SU-DHL-6 (cell line): ENCODE measurements at regions not wholly inside any gene's neighbourhood (a gene's known extent, or its start where the extent isn't known, plus 50 kb on each side); places are given as distances from the start of the nearest gene placed in this dataset.

Experiments used
- H2AFZ ChIP-seq: fragments of 200-600 bp; sonication (generic); 2 replicates; pipeline ENCODE4 v1.6.1; 2014; ENCODE audit warnings: low read depth, mild to moderate bottlenecking, moderate library complexity, mixed read lengths, antibody characterized with exemption, low read length; ENCODE audit not compliant: severe bottlenecking
- H3F3A ChIP-seq: fragments of 200-600 bp; shearing (Covaris generic); 2 replicates; pipeline ENCODE4 v1.6.0; 2016; ENCODE audit warnings: antibody characterized with exemption, mild to moderate bottlenecking; ENCODE audit not compliant: insufficient read depth
- H3K27ac ChIP-seq: fragments of 200-600 bp; sonication (generic); 2 replicates; pipeline ENCODE4 v1.5.1; 2016; ENCODE audit warnings: low read depth, mild to moderate bottlenecking, low read length, moderate library complexity, mixed read lengths
- H3K27me3 ChIP-seq: fragments of 200-600 bp; sonication (generic), shearing (Covaris generic); 2 replicates; pipeline ENCODE4 v1.6.0; 2014; ENCODE audit warnings: mild to moderate bottlenecking, low read length
- H3K36me3 ChIP-seq: fragments of 200-600 bp; sonication (generic); 2 replicates; pipeline ENCODE4 v1.6.1; 2014; ENCODE audit warnings: mild to moderate bottlenecking, low read length, mixed read lengths
- H3K4me2 ChIP-seq: fragments of 300-600, 200-600 bp; shearing (Covaris generic), sonication (generic); 2 replicates; pipeline ENCODE4 v1.6.0; 2014; ENCODE audit warnings: low read length, low read depth, mild to moderate bottlenecking; ENCODE audit not compliant: poor library complexity, severe bottlenecking
- H3K4me3 ChIP-seq: fragments of 200-600 bp; sonication (generic); 2 replicates; pipeline ENCODE4 v1.5.1; 2014; ENCODE audit warnings: antibody characterized with exemption, low read length, mild to moderate bottlenecking, mixed read lengths; ENCODE audit not compliant: insufficient read depth, poor library complexity, severe bottlenecking
- H3K79me2 ChIP-seq: fragments of 200-600 bp; sonication (generic); 2 replicates; pipeline ENCODE4 v1.6.1; 2014; ENCODE audit warnings: mild to moderate bottlenecking, low read length, moderate library complexity; ENCODE audit not compliant: insufficient read depth
- H3K9ac ChIP-seq: fragments of 200-600 bp; sonication (generic); 2 replicates; pipeline ENCODE4 v1.7.0; 2014; ENCODE audit warnings: mild to moderate bottlenecking, low read length
- H3K9me2 ChIP-seq: fragments of 200-600 bp; sonication (generic); replicated peaks from 2 replicates; pipeline ENCODE4 v1.6.1; 2014; ENCODE audit warnings: low read length; ENCODE audit not compliant: insufficient read depth
- H3K9me3 ChIP-seq: fragments of 200-600 bp; sonication (generic); 2 replicates; pipeline ENCODE4 v1.6.1; 2014; ENCODE audit warnings: low read length, mixed read lengths; ENCODE audit not compliant: insufficient read depth
- H4K20me1 ChIP-seq: fragments of 200-600 bp; sonication (generic); 2 replicates; pipeline ENCODE4 v1.6.1; 2014; ENCODE audit warnings: low read depth, mild to moderate bottlenecking, antibody characterized with exemption, low read length, moderate library complexity, mixed read lengths
- EZH2phosphoT487 ChIP-seq: fragments of 200-600 bp; sonication (generic), shearing (Covaris generic); conservative IDR thresholded peaks from 2 replicates; pipeline ENCODE4 v1.6.1; 2018; ENCODE audit warnings: mild to moderate bottlenecking, antibody characterized with exemption, low read length, moderate library complexity, mixed read lengths
- TF ChIP-seq, protein P1 (sequence below): fragments of 200-600 bp; sonication (generic); IDR thresholded peaks from one replicate; pipeline ENCODE4 v1.5.1; 2017; ENCODE audit warnings: antibody characterized with exemption, mild to moderate bottlenecking, low read length, moderate library complexity; ENCODE audit not compliant: insufficient read depth, poor library complexity, severe bottlenecking

DNA sequence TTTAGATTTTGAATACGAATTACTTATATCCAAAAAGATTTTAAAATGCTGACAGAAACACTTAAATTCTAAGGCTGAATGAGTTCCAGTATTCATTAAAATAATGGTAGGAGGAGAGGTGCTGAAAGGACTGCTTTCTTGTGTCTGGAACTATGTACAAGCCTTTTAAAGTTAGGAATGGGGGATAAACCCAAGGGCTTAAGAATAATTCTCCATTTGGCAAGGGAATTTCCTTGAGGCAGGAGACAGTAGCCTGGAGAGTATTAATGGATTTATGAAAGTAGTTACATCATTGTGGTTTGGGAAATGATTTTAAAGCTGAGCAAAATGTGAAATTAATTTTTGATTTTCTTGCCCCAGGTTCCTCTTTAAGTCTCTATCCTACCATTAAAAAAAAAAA is 266.5 kb upstream of the KCNIP4 start:
- no peaks in the 10 kb centered on the region for H3K27me3 ChIP-seq
- no peaks in the 10 kb centered on the region for H3K9me3 ChIP-seq
- no peaks in the 10 kb centered on the region for H3K36me3 ChIP-seq
- H3K4me3 ChIP-seq, result no peak overlapping the region
- H3K79me2 ChIP-seq, result no peaks in the 10 kb centered on the region
- H3K9ac ChIP-seq, result no peak overlapping the region
- H2AFZ ChIP-seq, result no peak overlapping the region
- no peak overlapping the region for H3K4me2 ChIP-seq
- no peaks in the 10 kb centered on the region for H4K20me1 ChIP-seq
- no peaks in the 10 kb centered on the region for H3F3A ChIP-seq
- H3K27ac ChIP-seq, result no peak overlapping the region
- H3K9me2 ChIP-seq, result no peaks in the 10 kb centered on the region
- TF ChIP-seq, protein P1, sequence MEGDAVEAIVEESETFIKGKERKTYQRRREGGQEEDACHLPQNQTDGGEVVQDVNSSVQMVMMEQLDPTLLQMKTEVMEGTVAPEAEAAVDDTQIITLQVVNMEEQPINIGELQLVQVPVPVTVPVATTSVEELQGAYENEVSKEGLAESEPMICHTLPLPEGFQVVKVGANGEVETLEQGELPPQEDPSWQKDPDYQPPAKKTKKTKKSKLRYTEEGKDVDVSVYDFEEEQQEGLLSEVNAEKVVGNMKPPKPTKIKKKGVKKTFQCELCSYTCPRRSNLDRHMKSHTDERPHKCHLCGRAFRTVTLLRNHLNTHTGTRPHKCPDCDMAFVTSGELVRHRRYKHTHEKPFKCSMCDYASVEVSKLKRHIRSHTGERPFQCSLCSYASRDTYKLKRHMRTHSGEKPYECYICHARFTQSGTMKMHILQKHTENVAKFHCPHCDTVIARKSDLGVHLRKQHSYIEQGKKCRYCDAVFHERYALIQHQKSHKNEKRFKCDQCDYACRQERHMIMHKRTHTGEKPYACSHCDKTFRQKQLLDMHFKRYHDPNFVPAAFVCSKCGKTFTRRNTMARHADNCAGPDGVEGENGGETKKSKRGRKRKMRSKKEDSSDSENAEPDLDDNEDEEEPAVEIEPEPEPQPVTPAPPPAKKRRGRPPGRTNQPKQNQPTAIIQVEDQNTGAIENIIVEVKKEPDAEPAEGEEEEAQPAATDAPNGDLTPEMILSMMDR, result no peak
- no peak for TF ChIP-seq EZH2phosphoT487

DNA sequence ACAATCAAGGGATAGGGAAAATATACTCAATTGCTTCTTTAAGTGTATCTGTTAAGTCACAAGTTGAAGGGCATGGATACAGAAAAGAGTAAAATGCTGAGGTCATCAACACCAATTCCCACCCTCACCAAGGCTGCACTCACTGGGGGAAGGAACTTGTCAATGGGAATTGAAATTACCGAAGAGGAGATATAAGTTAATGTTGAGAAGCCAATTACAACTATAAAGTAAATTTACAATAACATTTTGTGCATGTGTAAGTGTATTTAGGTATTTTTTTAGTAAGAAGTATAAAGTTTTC is 255.1 kb upstream of the KCNIP4 start:
- Histone ChIP-seq H3F3A (no peaks in the 10 kb centered on the region), H2AFZ (no peak overlapping the region), H3K4me2 (no peak overlapping the region), H3K9me3 (no peaks in the 10 kb centered on the region), H3K9me2 (no peaks in the 10 kb centered on the region), H3K9ac (no peak overlapping the region), H4K20me1 (no peaks in the 10 kb centered on the region), H3K27me3 (no peaks in the 10 kb centered on the region), H3K36me3 (no peaks in the 10 kb centered on the region), H3K4me3 (no peak overlapping the region), H3K79me2 (no peaks in the 10 kb centered on the region), H3K27ac (no peak overlapping the region)
- no peak for TF ChIP-seq EZH2phosphoT487
- TF ChIP-seq, protein P1, result no peak

DNA sequence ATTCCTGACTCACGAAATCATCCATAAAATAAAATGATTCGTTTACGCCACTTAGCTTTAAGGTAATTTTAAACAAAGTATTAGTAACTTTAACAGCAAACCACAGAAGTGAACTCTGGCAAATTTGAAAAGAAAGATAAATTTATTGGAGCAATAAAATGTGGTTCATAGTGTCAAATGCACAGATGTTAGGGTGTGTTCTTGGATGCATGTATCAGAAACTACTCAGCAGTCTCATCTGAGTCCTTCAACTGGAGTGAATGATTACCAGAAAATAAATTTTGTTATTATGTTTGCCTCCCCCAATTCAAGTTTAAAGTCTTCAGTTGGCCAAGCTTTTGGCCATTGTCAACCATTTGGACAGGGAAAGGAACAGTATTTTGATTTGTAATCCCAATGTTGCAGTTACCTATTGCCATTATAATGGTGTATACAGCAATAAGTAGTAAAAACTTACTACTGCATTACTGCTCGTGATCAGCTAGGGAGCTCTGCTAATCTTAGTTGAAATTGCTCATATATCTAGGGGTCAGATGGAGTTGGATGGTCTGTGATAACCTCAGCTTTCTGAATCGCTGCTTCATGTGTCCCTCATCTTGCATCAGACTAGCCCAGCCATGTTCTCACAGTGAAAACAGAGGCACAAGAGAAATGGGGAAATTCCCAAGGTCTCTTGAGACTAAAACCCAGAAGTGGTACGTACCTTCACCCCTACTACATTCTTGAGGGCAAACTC is 254.6 kb upstream of the KCNIP4 start:
- Histone ChIP-seq H3K9me3 (no peaks in the 10 kb centered on the region), H3K79me2 (no peaks in the 10 kb centered on the region), H3K27me3 (no peaks in the 10 kb centered on the region), H2AFZ (no peak overlapping the region), H3K4me3 (no peak overlapping the region), H4K20me1 (no peaks in the 10 kb centered on the region), H3K4me2 (no peak overlapping the region), H3F3A (no peaks in the 10 kb centered on the region), H3K36me3 (no peaks in the 10 kb centered on the region), H3K9me2 (no peaks in the 10 kb centered on the region), H3K9ac (no peak overlapping the region), H3K27ac (no peak overlapping the region)
- TF ChIP-seq, protein P1, result no peak
- no peak for TF ChIP-seq EZH2phosphoT487
